OCI-LY1 (cell line): ENCODE measurements at regions not wholly inside any gene's neighbourhood (a gene's known extent, or its start where the extent isn't known, plus 50 kb on each side); places are given as distances from the start of the nearest gene placed in this dataset.

Experiments used
- H2AFZ ChIP-seq: fragments of 200-600 bp; sonication (generic), shearing (Covaris generic); 2 replicates; pipeline ENCODE4 v1.6.0; 2014; ENCODE audit warnings: antibody characterized with exemption, mild to moderate bottlenecking, low read length
- H3F3A ChIP-seq: fragments of 200-600 bp; sonication (generic), shearing (Covaris generic); 2 replicates; pipeline ENCODE4 v1.6.0; 2014; ENCODE audit warnings: mild to moderate bottlenecking, antibody characterized with exemption, low read length, moderate library complexity; ENCODE audit not compliant: insufficient read depth
- H3K27ac ChIP-seq: fragments of 200-600 bp; sonication (generic); 2 replicates; pipeline ENCODE4 v1.5.1; 2014; ENCODE audit warnings: low read length, mixed run types, mild to moderate bottlenecking, low read depth; ENCODE audit not compliant: poor library complexity, severe bottlenecking
- H3K27me3 ChIP-seq: fragments of 200-600 bp; sonication (generic); 2 replicates; pipeline ENCODE4 v1.6.0; 2014; ENCODE audit warnings: antibody characterized with exemption, mild to moderate bottlenecking, low read length, moderate library complexity; ENCODE audit not compliant: insufficient read depth
- H3K36me3 ChIP-seq: fragments of 200-600 bp; sonication (generic); 2 replicates; pipeline ENCODE4 v1.6.1; 2014; ENCODE audit warnings: mild to moderate bottlenecking, antibody characterized with exemption, low read length, moderate library complexity, mixed read lengths; ENCODE audit not compliant: insufficient read depth
- H3K4me1 ChIP-seq: fragments of 200-600 bp; sonication (generic); 2 replicates; pipeline ENCODE4 v1.5.1; 2014; ENCODE audit warnings: mild to moderate bottlenecking, low read length, moderate library complexity; ENCODE audit not compliant: insufficient read depth, severe bottlenecking
- H3K4me2 ChIP-seq: fragments of 200-600 bp; sonication (generic), shearing (Covaris generic); 2 replicates; pipeline ENCODE4 v1.6.1; 2014; ENCODE audit warnings: low read length
- H3K4me3 ChIP-seq: fragments of 200-600 bp; sonication (generic); 2 replicates; pipeline ENCODE4 v1.5.1; 2014; ENCODE audit warnings: low read length, low read depth, mild to moderate bottlenecking, mixed read lengths; ENCODE audit not compliant: poor library complexity, severe bottlenecking
- H3K79me2 ChIP-seq: fragments of 200-600 bp; shearing (Covaris generic); 2 replicates; pipeline ENCODE4 v1.6.1; 2016; ENCODE audit warnings: mixed run types, low read length, mixed read lengths; ENCODE audit not compliant: insufficient read depth
- H3K9ac ChIP-seq: fragments of 200-600 bp; sonication (generic), shearing (Covaris generic); 2 replicates; pipeline ENCODE4 v1.6.1; 2014; ENCODE audit warnings: mild to moderate bottlenecking, low read length, mixed read lengths
- H3K9me2 ChIP-seq: fragments of 200-600 bp; sonication (generic), shearing (Covaris generic); 2 replicates; pipeline ENCODE4 v1.6.1; 2014; ENCODE audit warnings: low read depth, mild to moderate bottlenecking, low read length, mixed read lengths
- H3K9me3 ChIP-seq: fragments of 200-600 bp; shearing (Covaris generic); 2 replicates; pipeline ENCODE4 v1.6.1; 2014; ENCODE audit warnings: low read length, mixed read lengths
- H4K20me1 ChIP-seq: fragments of 200-600 bp; sonication (generic), shearing (Covaris generic); 2 replicates; pipeline ENCODE4 v1.6.0; 2016; ENCODE audit warnings: mild to moderate bottlenecking, low read length; ENCODE audit not compliant: insufficient read depth
- EZH2 ChIP-seq: fragments of 200-600 bp; sonication (generic), shearing (Covaris generic); IDR thresholded peaks from 2 replicates; pipeline ENCODE4 v1.8.0; 2017; ENCODE audit warnings: borderline replicate concordance, mixed run types, mild to moderate bottlenecking, antibody characterized with exemption, low read length, moderate library complexity, mixed read lengths
- TF ChIP-seq, protein P1 (sequence below): fragments of 200-600 bp; sonication (generic), shearing (Covaris generic); IDR thresholded peaks from 2 replicates; pipeline ENCODE4 v1.5.1; 2017; ENCODE audit warnings: mild to moderate bottlenecking, antibody characterized with exemption, low read length, moderate library complexity, mixed read lengths

- Histone ChIP-seq H3K79me2 (no peaks in the 10 kb centered on the region), H4K20me1 (no peaks in the 10 kb centered on the region)
- no peak for TF ChIP-seq EZH2
- TF ChIP-seq, protein P1, sequence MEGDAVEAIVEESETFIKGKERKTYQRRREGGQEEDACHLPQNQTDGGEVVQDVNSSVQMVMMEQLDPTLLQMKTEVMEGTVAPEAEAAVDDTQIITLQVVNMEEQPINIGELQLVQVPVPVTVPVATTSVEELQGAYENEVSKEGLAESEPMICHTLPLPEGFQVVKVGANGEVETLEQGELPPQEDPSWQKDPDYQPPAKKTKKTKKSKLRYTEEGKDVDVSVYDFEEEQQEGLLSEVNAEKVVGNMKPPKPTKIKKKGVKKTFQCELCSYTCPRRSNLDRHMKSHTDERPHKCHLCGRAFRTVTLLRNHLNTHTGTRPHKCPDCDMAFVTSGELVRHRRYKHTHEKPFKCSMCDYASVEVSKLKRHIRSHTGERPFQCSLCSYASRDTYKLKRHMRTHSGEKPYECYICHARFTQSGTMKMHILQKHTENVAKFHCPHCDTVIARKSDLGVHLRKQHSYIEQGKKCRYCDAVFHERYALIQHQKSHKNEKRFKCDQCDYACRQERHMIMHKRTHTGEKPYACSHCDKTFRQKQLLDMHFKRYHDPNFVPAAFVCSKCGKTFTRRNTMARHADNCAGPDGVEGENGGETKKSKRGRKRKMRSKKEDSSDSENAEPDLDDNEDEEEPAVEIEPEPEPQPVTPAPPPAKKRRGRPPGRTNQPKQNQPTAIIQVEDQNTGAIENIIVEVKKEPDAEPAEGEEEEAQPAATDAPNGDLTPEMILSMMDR, result no peak
Measured at GRCh38 chr3:109831403-109831802, 494.1 kb upstream of the DPPA4 start.

GRCh38 chr3:109835958-109836357 lies 498.6 kb upstream of the DPPA4 start:
- no peaks in the 10 kb centered on the region for H3K9me2 ChIP-seq
- TF ChIP-seq, protein P1, result no peak
- no peak for TF ChIP-seq EZH2

More at GRCh38 chr3:109831403-109831802, 494.1 kb upstream of the DPPA4 start:
- Histone ChIP-seq H3K9me2 (no peaks in the 10 kb centered on the region), H2AFZ (no peak overlapping the region), H3K36me3 (no peaks in the 10 kb centered on the region), H3K4me3 (no peak overlapping the region), H3K4me2 (no peak overlapping the region), H3K4me1 (no peaks in the 10 kb centered on the region), H3K9ac (no peak overlapping the region), H3K27ac (no peak overlapping the region), H3K9me3 (no peaks in the 10 kb centered on the region), H3F3A (no peaks in the 10 kb centered on the region), H3K27me3 (no peaks in the 10 kb centered on the region)

DNA sequence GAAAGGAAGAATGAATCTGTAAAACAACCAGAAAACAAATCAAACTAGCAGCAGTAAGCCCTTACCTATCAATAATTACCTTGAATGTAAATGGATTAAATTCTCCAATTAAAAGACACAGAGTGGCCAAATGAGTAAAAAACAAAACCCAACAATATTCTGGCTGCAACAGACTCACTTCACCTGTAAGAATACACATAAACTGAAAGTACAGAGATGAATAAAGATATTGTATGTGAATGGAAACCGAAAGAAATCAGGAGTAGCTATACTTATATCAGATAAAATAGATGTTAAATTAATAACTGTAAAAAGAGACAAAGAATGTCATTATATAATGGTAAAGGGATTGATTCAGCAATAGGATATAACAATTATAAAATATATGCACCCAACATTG lies 514.5 kb upstream of the DPPA4 start:
- Histone ChIP-seq H3K27me3 (no peaks in the 10 kb centered on the region), H3K4me2 (no peak overlapping the region), H3K4me1 (no peaks in the 10 kb centered on the region), H3K9me2 (no peaks in the 10 kb centered on the region), H3K4me3 (no peak overlapping the region), H3K9ac (no peak overlapping the region), H3K79me2 (no peaks in the 10 kb centered on the region), H3K36me3 (no peaks in the 10 kb centered on the region), H2AFZ (no peak overlapping the region), H4K20me1 (no peaks in the 10 kb centered on the region), H3K27ac (no peak overlapping the region), H3K9me3 (0 out of 2 replicates have a peak, but pooled peaks cover 3% of the 10 kb centered on the region), H3F3A (no peaks in the 10 kb centered on the region)
- TF ChIP-seq, protein P1, result no peak
- TF ChIP-seq EZH2, result no peak

More at GRCh38 chr3:109835958-109836357, 498.6 kb upstream of the DPPA4 start:
- H3F3A ChIP-seq, result no peaks in the 10 kb centered on the region
- no peaks in the 10 kb centered on the region for H3K4me1 ChIP-seq
- no peaks in the 10 kb centered on the region for H4K20me1 ChIP-seq
- H3K27ac ChIP-seq, result no peak overlapping the region
- no peak overlapping the region for H2AFZ ChIP-seq
- no peak overlapping the region for H3K4me3 ChIP-seq
- H3K36me3 ChIP-seq, result no peaks in the 10 kb centered on the region
- H3K4me2 ChIP-seq, result no peak overlapping the region
- no peaks in the 10 kb centered on the region for H3K9me3 ChIP-seq
- no peak overlapping the region for H3K9ac ChIP-seq
- H3K79me2 ChIP-seq, result no peaks in the 10 kb centered on the region
- H3K27me3 ChIP-seq, result no peaks in the 10 kb centered on the region
